Activated CD8-positive, alpha-beta memory T cell treated with anti-CD3 and anti-CD28 coated beads, Interleukin-2, amount 50 U/mL, for 24 hours (primary cell): ENCODE measurements at regions not wholly inside any gene's neighbourhood (a gene's known extent, or its start where the extent isn't known, plus 50 kb on each side); places are given as distances from the start of the nearest gene placed in this dataset.

Source experiments
- DNase-seq: peaks from one replicate; pipeline ENCODE4 v3.0.0-alpha.2; 2020; ENCODE audit errors: extremely low read depth

GRCh38 chr13:97110936-97111335, 111.2 kb upstream of the MBNL2 start:
- no peak for DNase-seq

- no peak for DNase-seq
Observed at GRCh38 chr13:97111756-97112155, 110.4 kb upstream of the MBNL2 start.

GRCh38 chr13:97112446-97113152, 109.5 kb upstream of the MBNL2 start:
- no peak for DNase-seq

DNA sequence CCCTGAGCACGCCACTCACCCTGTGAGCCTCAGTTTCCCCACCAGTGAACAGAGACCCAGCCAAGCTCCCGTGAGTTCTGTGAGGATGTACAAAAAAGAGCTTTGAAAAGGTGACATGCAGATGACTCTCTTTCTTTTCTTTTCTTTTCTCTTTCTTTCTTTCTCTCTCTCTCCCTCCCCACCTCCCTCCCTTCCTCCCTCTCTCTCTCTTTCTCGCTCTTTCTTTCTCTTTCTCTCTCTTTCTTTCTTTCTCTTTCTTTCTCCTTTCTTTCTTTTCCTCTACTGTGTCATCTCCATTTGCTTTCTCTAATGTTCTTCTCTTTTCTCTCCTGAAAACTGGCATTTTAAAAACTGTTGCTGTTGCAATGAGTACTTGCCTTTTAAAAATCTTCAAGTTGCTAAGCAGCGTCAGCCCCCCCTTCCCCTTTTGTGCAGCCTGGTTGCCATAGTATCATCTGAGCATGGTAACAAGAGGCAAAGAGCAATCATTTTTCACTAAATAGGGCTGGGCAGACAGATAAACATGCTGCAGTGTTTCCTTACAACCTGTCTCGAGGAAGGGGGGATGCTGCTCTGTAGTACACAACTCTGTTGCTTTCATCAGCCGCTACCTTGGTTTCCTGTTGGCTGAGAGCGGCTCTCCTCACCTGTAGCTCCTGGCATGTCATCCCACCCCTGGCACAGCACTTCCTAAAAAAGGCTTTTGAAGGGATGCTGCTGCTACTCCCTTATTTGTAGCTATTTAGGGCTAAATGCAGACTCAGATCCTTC, 108.7 kb upstream of the MBNL2 start:
- DNase-seq, result no peak

DNA sequence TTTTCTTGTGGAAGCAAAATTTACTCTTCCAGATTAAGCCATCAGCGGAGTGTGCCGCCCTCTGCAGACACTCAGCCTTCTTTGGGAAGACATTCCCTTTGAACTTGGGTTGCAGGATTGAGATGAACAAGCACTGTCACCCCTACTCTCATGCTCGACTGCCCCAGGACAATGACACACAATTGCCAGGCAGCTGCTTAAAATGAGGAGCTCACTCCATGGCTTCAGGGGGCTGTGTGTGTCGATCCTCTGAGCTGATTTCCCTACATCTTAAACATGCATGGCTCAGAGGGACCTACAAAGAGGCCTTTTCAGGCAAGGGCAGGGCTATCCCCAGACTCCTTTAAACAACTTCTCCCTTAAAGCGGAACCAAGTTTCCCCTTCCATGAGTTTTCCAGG, 107.5 kb upstream of the MBNL2 start:
- DNase-seq, result no peak

GRCh38 chr13:97116754-97117153, 105.4 kb upstream of the MBNL2 start:
- DNase-seq, result no peak

DNA sequence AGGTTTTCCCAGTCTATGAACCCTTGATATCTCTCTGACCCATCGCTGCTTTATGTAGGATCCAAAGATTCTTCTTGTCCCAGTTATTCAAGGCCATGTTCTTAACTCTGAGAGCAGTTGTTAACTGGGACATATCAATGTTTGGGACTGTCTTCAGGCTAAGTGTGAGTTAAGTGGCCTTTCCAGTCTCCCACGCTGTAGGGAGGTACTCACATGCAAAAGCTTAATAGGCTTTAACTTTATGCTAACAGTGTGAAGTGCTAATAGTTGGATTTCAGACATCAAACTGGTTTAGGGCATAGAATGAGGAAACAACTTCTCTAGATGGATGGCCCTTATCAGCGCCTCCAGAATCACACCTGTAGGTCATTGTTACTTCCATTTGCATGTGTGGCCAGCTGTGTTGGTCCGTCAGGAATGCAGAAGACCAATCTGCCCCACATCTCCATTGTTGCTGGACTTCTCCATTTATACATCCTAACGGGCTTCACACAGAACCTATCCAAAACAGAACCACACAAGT, 104.7 kb upstream of the MBNL2 start:
- DNase-seq, result no peak

GRCh38 chr13:97119943-97120342, 102.2 kb upstream of the MBNL2 start:
- DNase-seq, result no peak

DNA sequence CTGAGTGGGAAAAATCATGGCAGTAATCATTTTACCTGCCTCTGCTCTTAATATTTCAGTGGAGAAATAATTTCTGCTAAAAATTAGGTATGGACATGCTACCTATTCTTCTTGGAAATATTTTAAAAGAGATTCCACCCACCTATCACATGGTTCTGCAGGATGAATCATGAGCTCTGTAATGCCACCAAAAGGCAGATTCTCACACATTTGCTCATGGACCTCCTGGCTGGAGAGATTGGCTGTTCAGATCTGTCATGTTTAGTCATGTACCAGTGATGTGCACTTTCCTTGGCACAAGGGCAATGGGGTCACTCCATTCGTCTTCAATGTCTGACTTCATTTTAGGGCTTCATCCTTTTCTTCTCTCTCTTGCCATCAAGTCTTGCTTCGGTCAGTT, 101.8 kb upstream of the MBNL2 start:
- no peak for DNase-seq

DNA sequence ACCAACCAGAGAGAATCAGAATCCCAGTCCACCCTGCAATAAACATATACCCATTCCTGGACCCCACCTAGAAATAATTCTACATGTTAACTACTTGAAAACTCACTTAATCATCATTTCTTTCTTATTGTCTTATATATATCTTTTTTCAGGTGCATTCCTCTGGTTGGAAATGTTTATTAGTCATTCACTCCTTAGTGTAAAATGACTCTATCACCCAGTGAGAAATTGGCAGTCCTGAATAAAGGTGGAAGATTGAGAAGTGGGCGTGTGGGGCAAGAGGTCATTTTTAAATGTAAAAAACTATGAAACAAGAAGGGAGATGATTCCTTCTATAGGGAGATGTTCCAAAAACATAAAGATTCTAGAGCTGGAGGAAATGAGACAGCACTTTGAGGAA, 101.2 kb upstream of the MBNL2 start:
- no peak for DNase-seq

GRCh38 chr13:97121894-97122293, 100.2 kb upstream of the MBNL2 start:
- no peak for DNase-seq

- DNase-seq, result no peak
Observed at GRCh38 chr13:97122381-97122996, 99.6 kb upstream of the MBNL2 start.

DNA sequence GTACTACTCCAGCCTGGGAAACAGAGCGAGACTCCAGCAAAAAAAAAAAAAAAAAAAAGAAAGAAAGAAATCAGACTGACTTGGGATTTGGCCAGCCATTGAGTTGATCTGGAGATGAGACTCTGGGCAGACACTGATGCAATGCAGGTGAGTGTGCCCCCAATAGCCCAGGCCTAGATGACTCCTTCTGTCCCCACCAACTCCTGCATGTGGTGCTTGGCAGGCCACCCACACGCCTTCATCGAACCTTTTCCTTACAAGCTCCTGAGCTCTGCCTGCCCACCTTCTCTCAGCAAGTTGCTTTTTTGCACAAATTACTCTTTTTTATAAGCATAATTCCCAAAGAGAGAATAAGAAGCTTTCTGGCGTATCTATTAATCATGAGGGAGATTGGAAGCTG, 97.9 kb upstream of the MBNL2 start:
- no peak for DNase-seq

- DNase-seq, result no peak
Observed at GRCh38 chr13:97124915-97125809, 97.0 kb upstream of the MBNL2 start.

GRCh38 chr13:97125810-97126738, 96.1 kb upstream of the MBNL2 start:
- DNase-seq, result no peak

DNA sequence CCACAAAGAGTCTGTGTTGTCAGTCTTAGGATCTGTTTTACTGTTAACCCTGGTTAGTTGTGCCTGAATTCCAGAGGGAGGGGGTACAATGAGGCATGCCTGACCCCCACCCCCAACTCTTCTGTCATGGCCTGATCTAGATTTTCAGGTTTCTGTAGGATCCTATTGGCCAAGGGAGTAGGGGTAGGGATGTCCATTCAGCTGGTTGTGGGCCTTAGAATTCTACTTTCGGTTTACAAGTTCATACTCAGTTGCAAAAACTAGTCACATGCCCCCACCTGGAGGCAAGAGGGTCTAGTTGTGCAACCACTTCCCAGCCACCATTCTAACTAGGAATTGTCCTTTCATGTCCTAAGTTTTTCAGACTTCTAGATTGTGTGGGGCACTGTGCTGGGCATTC, 94.3 kb upstream of the MBNL2 start:
- no peak for DNase-seq

DNA sequence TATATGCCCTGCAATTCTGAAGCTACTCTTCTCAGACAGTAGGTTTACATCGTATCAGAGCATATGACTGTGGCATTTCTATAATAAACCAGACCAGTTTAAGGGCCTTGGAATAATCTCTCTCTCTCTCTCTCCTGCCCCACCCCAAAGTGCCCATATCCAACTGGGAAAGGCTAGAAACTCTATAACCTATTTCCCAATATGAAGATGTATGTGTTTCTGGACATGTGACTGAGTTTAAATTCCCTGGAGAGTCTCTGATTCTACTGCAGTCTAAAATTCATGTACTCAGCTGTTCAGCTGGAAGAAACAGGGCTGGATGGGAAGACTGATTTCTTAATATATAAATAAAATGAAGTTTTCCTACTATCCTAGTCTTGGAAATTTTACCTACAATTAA, 91.9 kb upstream of the MBNL2 start:
- no peak for DNase-seq

DNA sequence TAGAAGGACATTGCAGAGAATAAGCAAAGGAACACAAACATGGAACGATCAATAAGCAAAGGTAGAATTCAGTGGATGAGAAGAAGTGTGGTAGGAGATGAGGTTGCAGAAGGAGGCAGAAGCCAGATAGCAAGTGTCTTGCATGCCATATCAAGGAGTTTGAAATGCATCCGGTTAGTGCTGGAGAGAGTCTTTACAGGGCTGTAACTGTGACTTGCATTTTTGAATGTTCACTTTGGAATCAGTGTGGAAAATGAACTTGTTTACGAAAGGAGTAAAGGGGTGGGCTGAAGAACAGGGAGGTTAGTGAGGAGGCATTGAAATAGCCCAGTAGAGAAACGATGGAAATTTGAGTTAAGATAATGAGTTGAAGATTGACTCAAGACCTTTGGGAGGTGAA, 90.7 kb upstream of the MBNL2 start:
- no peak for DNase-seq

DNA sequence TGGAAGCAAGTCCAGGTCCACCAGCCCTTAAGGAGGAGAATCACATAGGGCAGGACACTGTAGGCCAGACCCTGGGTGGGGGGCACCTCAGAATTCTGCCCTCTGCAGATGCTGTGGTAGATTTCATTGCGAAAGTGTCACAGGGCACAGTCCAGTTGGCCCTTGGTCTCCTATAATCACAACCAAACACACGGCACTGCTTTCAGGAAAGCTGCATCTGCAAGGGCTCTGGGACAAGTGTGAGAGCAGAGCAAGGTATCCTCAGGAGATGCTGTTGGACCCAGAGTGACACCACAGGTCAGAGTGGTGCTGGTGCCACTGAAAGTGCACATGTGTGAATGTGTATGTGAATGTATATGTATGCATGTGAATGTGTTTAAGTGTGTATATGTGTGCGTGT, 88.6 kb upstream of the MBNL2 start:
- no peak for DNase-seq

GRCh38 chr13:97133955-97134354, 88.2 kb upstream of the MBNL2 start:
- DNase-seq, result no peak
